Activated CD8-positive, alpha-beta memory T cell treated with anti-CD3 and anti-CD28 coated beads, Interleukin-2, amount 50 U/mL, for 48 hours (primary cell): ENCODE measurements at regions not wholly inside any gene's neighbourhood (a gene's known extent, or its start where the extent isn't known, plus 50 kb on each side); places are given as distances from the start of the nearest gene placed in this dataset.
A peak's percentile ranks its signal among the peaks of the same experiment; 100 is the strongest.

Experiments used
- DNase-seq: peaks from one replicate; pipeline ENCODE4 v3.0.0-alpha.2; 2020

- DNase-seq: peak; percentile 28
These were observed 180.4 kb downstream of the DLL1 start for GRCh38 chr6:170110201-170111140.

GRCh38 chr6:170108890-170109587, 181.8 kb downstream of the DLL1 start:
- peak; percentile 15 for DNase-seq

- peak; percentile 25 for DNase-seq
These were observed 182.4 kb downstream of the DLL1 start for GRCh38 chr6:170108456-170108855.

GRCh38 chr6:170107606-170108222, 183.2 kb downstream of the DLL1 start:
- DNase-seq: peak; percentile 22

GRCh38 chr6:170106906-170107525, 183.9 kb downstream of the DLL1 start:
- peak; percentile 38 for DNase-seq

- peak; percentile 43 for DNase-seq
These were observed 188.0 kb downstream of the DLL1 start for GRCh38 chr6:170102582-170103481.

- DNase-seq: no peak
These were observed 188.8 kb downstream of the DLL1 start for GRCh38 chr6:170102038-170102437.

GRCh38 chr6:170101281-170102035, 189.4 kb downstream of the DLL1 start:
- peak; percentile 38 for DNase-seq

GRCh38 chr6:170100046-170100445, 190.8 kb downstream of the DLL1 start:
- no peak for DNase-seq

GRCh38 chr6:170099387-170099786, 191.5 kb downstream of the DLL1 start:
- peak; percentile 15 for DNase-seq

GRCh38 chr6:170098428-170099170, 192.3 kb downstream of the DLL1 start:
- DNase-seq: peak; percentile 28

- DNase-seq: peak; percentile 40
These were observed 193.1 kb downstream of the DLL1 start for GRCh38 chr6:170097505-170098427.

GRCh38 chr6:170096803-170097504, 193.9 kb downstream of the DLL1 start:
- DNase-seq: no peak

GRCh38 chr6:170096191-170096802, 194.6 kb downstream of the DLL1 start:
- peak; percentile 42 for DNase-seq

- peak; percentile 42 for DNase-seq
These were observed 195.5 kb downstream of the DLL1 start for GRCh38 chr6:170095273-170095981.

GRCh38 chr6:170094686-170095272, 196.1 kb downstream of the DLL1 start:
- DNase-seq: no peak
